HepG2 (cell line): ENCODE measurements at regions not wholly inside any gene's neighbourhood (a gene's known extent, or its start where the extent isn't known, plus 50 kb on each side); places are given as distances from the start of the nearest gene placed in this dataset.
A peak's percentile ranks its signal among the peaks of the same experiment; 100 is the strongest.

ENCODE experiments used
- ETV5 ChIP-seq: IDR thresholded peaks from 2 replicates; pipeline ENCODE4 v1.6.1; 2018; ENCODE audit warnings: missing biosample characterization, missing genetic modification reagents, inconsistent platforms, borderline replicate concordance
- FOSL2 ChIP-seq: sonication (generic); formaldehyde crosslinking; IDR thresholded peaks from 2 replicates; pipeline ENCODE4 v1.4.0; 2020; ENCODE audit warnings: missing genetic modification reagents
- HNF4A ChIP-seq: sonication (generic); formaldehyde crosslinking; IDR thresholded peaks from 2 replicates; pipeline ENCODE4 v1.4.0; 2020; ENCODE audit warnings: missing genetic modification reagents
- KLF9 ChIP-seq: IDR thresholded peaks from 2 replicates; pipeline ENCODE4 v1.6.1; 2016; ENCODE audit warnings: low read depth
- MAZ ChIP-seq, 2 experiments: sonication (generic) in 1 of 2; formaldehyde crosslinking in 1 of 2; IDR thresholded peaks; 2 replicates each; pipeline versions ENCODE4 v1.5.0 to v1.6.1; 2012 to 2020; ENCODE audit warnings: low read depth in 2 of 2, mild to moderate bottlenecking in 2 of 2, borderline replicate concordance in 1 of 2, improper control_type of control experiment in 1 of 2, low read length in 1 of 2, missing genetic modification reagents in 1 of 2, moderate library complexity in 1 of 2
- MTF2 ChIP-seq: sonication (generic); formaldehyde crosslinking; IDR thresholded peaks from 2 replicates; pipeline ENCODE4 v1.5.0; 2020; ENCODE audit warnings: missing genetic modification reagents, borderline replicate concordance
- NR2F6 ChIP-seq, 2 experiments: IDR thresholded peaks; 2 replicates each; pipeline ENCODE4 v1.6.1; 2016; ENCODE audit warnings: antibody characterized with exemption in 1 of 2, mild to moderate bottlenecking in 1 of 2
- RFX5 ChIP-seq: IDR thresholded peaks from 2 replicates; pipeline ENCODE4 v1.6.1; 2011; ENCODE audit warnings: low read depth, low read length, improper control_type of control experiment
- SMAD9 ChIP-seq: sonication (generic); formaldehyde crosslinking; IDR thresholded peaks from 2 replicates; pipeline ENCODE4 v1.5.1; 2020; ENCODE audit warnings: mild to moderate bottlenecking, missing genetic modification reagents
- TFDP1 ChIP-seq: IDR thresholded peaks from 2 replicates; pipeline ENCODE4 v1.6.1; 2016; ENCODE audit warnings: missing compliant biosample characterization, missing genetic modification reagents, borderline replicate concordance
- TMF1 ChIP-seq: sonication (generic); formaldehyde crosslinking; IDR thresholded peaks from 2 replicates; pipeline ENCODE4 v1.8.1; 2022; ENCODE audit warnings: low read depth, missing genetic modification reagents
- ZFP91 ChIP-seq: sonication (generic); formaldehyde crosslinking; IDR thresholded peaks from 2 replicates; pipeline ENCODE4 v1.9.0; 2022; ENCODE audit warnings: missing genetic modification reagents, mild to moderate bottlenecking, borderline replicate concordance
- ZNF784 ChIP-seq: sonication (generic); formaldehyde crosslinking; IDR thresholded peaks from 2 replicates; pipeline ENCODE4 v1.5.1; 2020; ENCODE audit warnings: missing genetic modification reagents, mild to moderate bottlenecking, borderline replicate concordance
- TF ChIP-seq, protein P1 (sequence below): sonication (generic); formaldehyde crosslinking; IDR thresholded peaks from 2 replicates; pipeline ENCODE4 v1.9.0; 2021; ENCODE audit warnings: missing genetic modification reagents, borderline replicate concordance
- TF ChIP-seq, protein P2 (sequence below): sonication (generic); formaldehyde crosslinking; IDR thresholded peaks from 2 replicates; pipeline ENCODE4 v1.4.0; 2020; ENCODE audit warnings: missing genetic modification reagents, mild to moderate bottlenecking, borderline replicate concordance
- TF ChIP-seq, protein P3 (sequence below): sonication (generic); formaldehyde crosslinking; IDR thresholded peaks from 2 replicates; pipeline ENCODE4 v1.5.1; 2020; ENCODE audit warnings: mild to moderate bottlenecking, missing genetic modification reagents

- TF ChIP-seq KLF9 (CRISPR knock-in tag): no peak
- TF ChIP-seq SMAD9: no peak
- TF ChIP-seq, protein P1, sequence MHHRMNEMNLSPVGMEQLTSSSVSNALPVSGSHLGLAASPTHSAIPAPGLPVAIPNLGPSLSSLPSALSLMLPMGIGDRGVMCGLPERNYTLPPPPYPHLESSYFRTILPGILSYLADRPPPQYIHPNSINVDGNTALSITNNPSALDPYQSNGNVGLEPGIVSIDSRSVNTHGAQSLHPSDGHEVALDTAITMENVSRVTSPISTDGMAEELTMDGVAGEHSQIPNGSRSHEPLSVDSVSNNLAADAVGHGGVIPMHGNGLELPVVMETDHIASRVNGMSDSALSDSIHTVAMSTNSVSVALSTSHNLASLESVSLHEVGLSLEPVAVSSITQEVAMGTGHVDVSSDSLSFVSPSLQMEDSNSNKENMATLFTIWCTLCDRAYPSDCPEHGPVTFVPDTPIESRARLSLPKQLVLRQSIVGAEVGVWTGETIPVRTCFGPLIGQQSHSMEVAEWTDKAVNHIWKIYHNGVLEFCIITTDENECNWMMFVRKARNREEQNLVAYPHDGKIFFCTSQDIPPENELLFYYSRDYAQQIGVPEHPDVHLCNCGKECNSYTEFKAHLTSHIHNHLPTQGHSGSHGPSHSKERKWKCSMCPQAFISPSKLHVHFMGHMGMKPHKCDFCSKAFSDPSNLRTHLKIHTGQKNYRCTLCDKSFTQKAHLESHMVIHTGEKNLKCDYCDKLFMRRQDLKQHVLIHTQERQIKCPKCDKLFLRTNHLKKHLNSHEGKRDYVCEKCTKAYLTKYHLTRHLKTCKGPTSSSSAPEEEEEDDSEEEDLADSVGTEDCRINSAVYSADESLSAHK (CRISPR knock-in tag): no peak
- no peak for TF ChIP-seq ZFP91 (CRISPR knock-in tag)
- no peak for TF ChIP-seq TMF1
- peak; percentile 52; the same call in 1 of the 2 replicates for TF ChIP-seq NR2F6 (IDR thresholded peaks at IDR 0.05)
- TF ChIP-seq NR2F6 (CRISPR knock-in tag; IDR thresholded peaks at IDR 0.05): peak; percentile 53; the same call in 1 of the 2 replicates
- TF ChIP-seq FOSL2: no peak
- TF ChIP-seq, protein P2, sequence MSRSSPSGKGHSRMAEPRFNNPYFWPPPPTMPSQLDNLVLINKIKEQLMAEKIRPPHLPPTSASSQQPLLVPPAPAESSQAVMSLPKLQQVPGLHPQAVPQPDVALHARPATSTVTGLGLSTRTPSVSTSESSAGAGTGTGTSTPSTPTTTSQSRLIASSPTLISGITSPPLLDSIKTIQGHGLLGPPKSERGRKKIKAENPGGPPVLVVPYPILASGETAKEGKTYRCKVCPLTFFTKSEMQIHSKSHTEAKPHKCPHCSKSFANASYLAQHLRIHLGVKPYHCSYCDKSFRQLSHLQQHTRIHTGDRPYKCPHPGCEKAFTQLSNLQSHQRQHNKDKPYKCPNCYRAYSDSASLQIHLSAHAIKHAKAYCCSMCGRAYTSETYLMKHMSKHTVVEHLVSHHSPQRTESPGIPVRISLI (CRISPR knock-in tag): no peak
- peak; percentile 33; the same call in 1 of the 2 replicates for TF ChIP-seq HNF4A
- TF ChIP-seq TFDP1 (CRISPR knock-in tag): no peak
- TF ChIP-seq RFX5: no peak
- TF ChIP-seq MAZ (IDR thresholded peaks at IDR 0.05; ENCODE audit: borderline replicate concordance, low read depth, low read length): no peak
- TF ChIP-seq MAZ (CRISPR knock-in tag; IDR thresholded peaks at IDR 0.05; ENCODE audit: low read depth): no peak
- TF ChIP-seq ZNF784: no peak
- TF ChIP-seq, protein P3, sequence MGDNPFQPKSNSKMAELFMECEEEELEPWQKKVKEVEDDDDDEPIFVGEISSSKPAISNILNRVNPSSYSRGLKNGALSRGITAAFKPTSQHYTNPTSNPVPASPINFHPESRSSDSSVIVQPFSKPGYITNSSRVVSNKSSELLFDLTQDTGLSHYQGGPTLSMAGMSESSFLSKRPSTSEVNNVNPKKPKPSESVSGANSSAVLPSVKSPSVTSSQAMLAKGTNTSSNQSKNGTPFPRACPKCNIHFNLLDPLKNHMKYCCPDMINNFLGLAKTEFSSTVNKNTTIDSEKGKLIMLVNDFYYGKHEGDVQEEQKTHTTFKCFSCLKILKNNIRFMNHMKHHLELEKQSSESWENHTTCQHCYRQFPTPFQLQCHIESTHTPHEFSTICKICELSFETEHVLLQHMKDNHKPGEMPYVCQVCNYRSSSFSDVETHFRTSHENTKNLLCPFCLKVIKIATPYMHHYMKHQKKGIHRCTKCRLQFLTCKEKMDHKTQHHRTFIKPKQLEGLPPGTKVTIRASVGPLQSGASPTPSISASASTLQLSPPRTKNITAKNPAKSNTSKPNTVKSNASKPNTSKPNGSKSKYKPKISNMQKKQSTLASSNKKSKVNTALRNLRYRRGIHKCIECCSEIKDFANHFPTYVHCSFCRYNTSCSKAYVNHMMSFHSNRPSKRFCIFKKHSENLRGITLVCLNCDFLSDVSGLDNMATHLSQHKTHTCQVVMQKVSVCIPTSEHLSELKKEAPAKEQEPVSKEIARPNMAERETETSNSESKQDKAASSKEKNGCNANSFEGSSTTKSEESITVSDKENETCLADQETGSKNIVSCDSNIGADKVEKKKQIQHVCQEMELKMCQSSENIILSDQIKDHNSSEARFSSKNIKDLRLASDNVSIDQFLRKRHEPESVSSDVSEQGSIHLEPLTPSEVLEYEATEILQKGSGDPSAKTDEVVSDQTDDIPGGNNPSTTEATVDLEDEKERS (CRISPR knock-in tag): no peak
- no peak for TF ChIP-seq MTF2 (CRISPR knock-in tag)
- 0 out of 2 replicates have a peak, but pooled peaks have one; percentile 27 for TF ChIP-seq ETV5 (CRISPR knock-in tag)
Observed at GRCh38 chr4:188534297-188534696, 395.1 kb downstream of the TRIML1 start (continued).
